ENCODE measurements at regions not wholly inside any gene's neighbourhood (a gene's known extent, or its start where the extent isn't known, plus 50 kb on each side); places are given as distances from the start of the nearest gene placed in this dataset.

DNA sequence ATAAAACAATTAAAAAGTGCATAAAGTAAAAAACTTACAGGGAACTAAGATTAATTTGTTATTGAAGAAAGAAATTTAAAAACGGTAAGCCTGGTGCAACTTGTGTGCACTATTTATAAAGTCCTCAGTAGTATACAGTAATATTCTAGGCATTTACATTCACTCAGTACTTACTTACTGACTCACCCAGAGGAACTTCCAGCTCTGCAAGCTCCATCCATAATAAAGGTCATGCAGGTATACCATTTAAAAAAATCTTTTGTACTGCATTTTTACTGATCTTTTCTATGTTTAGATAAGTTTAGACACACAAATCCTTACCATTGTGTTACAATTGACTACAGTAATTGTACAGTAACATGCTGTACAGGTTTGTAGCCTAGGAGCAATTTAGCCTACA lies 51.5 kb upstream of the NXPH2 start:
- H3K4me1 ChIP-seq = no peaks in the 10 kb centered on the region
- Mint-ChIP-seq H3K36me3 (ENCODE audit: insufficient read depth, unreplicated experiment) (no peaks in the 10 kb centered on the region), H3K9me3 (ENCODE audit: unreplicated experiment) (no peaks in the 10 kb centered on the region), H3K4me1 (ENCODE audit: low read depth, unreplicated experiment) (no peaks in the 10 kb centered on the region), H3K27ac (ENCODE audit: unreplicated experiment) (no peak overlapping the region), H3K27me3 (ENCODE audit: insufficient read depth, unreplicated experiment) (peaks cover 8% of the 10 kb centered on the region), H3K4me3 (ENCODE audit: unreplicated experiment) (no peak overlapping the region)
- no peak overlapping the region for H3K4me3 ChIP-seq (ENCODE audit: low read depth, low read length)
- CTCF ChIA-PET = no interaction called here
- H3K36me3 ChIP-seq (ENCODE audit: control insufficient read depth, insufficient read depth, low read length) = no peaks in the 10 kb centered on the region
- no peaks in the 10 kb centered on the region for H3K27me3 ChIP-seq (replicated peaks; ENCODE audit: control insufficient read depth, insufficient read depth, low read length)
- intact Hi-C loops (cut with micrococcal nuclease; ENCODE audit: unreplicated experiment) = no loop called here
- H3K9me3 ChIP-seq = no peaks in the 10 kb centered on the region
- TF ChIP-seq, protein P1, sequence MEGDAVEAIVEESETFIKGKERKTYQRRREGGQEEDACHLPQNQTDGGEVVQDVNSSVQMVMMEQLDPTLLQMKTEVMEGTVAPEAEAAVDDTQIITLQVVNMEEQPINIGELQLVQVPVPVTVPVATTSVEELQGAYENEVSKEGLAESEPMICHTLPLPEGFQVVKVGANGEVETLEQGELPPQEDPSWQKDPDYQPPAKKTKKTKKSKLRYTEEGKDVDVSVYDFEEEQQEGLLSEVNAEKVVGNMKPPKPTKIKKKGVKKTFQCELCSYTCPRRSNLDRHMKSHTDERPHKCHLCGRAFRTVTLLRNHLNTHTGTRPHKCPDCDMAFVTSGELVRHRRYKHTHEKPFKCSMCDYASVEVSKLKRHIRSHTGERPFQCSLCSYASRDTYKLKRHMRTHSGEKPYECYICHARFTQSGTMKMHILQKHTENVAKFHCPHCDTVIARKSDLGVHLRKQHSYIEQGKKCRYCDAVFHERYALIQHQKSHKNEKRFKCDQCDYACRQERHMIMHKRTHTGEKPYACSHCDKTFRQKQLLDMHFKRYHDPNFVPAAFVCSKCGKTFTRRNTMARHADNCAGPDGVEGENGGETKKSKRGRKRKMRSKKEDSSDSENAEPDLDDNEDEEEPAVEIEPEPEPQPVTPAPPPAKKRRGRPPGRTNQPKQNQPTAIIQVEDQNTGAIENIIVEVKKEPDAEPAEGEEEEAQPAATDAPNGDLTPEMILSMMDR (IDR thresholded peaks at IDR 0.05; ENCODE audit: insufficient read depth in 1 of 2, low read depth in 1 of 2, low read length in 1 of 2, severe bottlenecking in 1 of 2, unreplicated experiment in 1 of 2) = no peak
- no peak for DNase-seq
- POLR2A ChIA-PET = no interaction called here
- BruUV-seq (replicated peaks) = no TSS peak

DNA sequence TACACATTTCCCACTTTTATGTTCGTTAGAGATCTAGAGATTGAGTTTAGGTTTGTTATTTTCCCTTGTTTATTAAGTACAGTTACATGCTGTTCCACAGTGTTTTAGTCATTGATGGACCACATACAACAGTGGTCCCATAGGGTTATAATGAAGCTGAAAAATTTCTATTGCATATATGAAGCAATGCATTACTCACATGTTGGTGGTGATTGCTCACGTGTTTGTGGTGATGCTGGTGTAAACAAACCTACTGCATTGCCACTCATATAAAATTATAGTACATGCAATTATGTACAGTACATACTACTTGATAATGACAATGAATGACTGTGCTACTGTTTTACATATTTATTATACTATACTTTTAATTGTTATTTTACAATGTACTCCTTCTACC lies 51.0 kb upstream of the NXPH2 start:
- CTCF ChIA-PET = no interaction called here
- intact Hi-C loops (cut with micrococcal nuclease; ENCODE audit: unreplicated experiment) = no loop called here
- Histone ChIP-seq H3K27me3 (replicated peaks; ENCODE audit: control insufficient read depth, insufficient read depth, low read length) (no peaks in the 10 kb centered on the region), H3K36me3 (ENCODE audit: control insufficient read depth, insufficient read depth, low read length) (no peaks in the 10 kb centered on the region), H3K4me3 (ENCODE audit: low read depth, low read length) (no peak overlapping the region), H3K4me1 (no peaks in the 10 kb centered on the region), H3K9me3 (no peaks in the 10 kb centered on the region)
- TF ChIP-seq, protein P1 (IDR thresholded peaks at IDR 0.05; ENCODE audit: insufficient read depth in 1 of 2, low read depth in 1 of 2, low read length in 1 of 2, severe bottlenecking in 1 of 2, unreplicated experiment in 1 of 2) = no peak
- Mint-ChIP-seq H3K9me3 (ENCODE audit: unreplicated experiment) (no peaks in the 10 kb centered on the region), H3K4me3 (ENCODE audit: unreplicated experiment) (no peak overlapping the region), H3K27me3 (ENCODE audit: insufficient read depth, unreplicated experiment) (peaks cover 8% of the 10 kb centered on the region), H3K36me3 (ENCODE audit: insufficient read depth, unreplicated experiment) (no peaks in the 10 kb centered on the region), H3K27ac (ENCODE audit: unreplicated experiment) (no peak overlapping the region), H3K4me1 (ENCODE audit: low read depth, unreplicated experiment) (no peaks in the 10 kb centered on the region)
- no peak for DNase-seq
- POLR2A ChIA-PET = no interaction called here
- BruUV-seq (replicated peaks) = no TSS peak

DNA sequence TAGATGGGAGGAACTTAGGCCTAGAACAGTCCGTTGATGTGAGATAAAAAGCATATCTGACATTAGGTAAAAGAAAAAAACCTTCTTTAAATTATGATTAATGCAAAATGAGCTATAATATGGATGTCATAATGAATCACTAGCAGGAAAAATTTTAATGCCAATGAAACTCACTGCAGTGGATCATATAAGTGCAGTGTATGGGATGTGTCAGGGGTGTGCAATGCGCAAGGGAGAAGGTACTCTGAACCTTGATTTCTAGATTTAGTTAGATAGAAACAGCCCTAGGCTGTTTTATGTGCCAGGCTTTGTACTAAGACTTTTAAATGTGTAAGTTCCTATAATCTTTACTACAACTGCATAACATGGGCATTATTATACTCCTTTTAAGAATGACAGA lies 50.4 kb upstream of the NXPH2 start:
- no peaks in the 10 kb centered on the region for H3K36me3 ChIP-seq (ENCODE audit: control insufficient read depth, insufficient read depth, low read length)
- CTCF ChIA-PET = interaction anchor here (1.2 kb wide), 1 partner anchor 330 kb away, joined by 3 read pairs; no protein-coding TSS in a partner anchor
- Mint-ChIP-seq H3K36me3 (ENCODE audit: insufficient read depth, unreplicated experiment) (no peaks in the 10 kb centered on the region), H3K27me3 (ENCODE audit: insufficient read depth, unreplicated experiment) (peaks cover 8% of the 10 kb centered on the region), H3K9me3 (ENCODE audit: unreplicated experiment) (no peaks in the 10 kb centered on the region), H3K4me1 (ENCODE audit: low read depth, unreplicated experiment) (no peaks in the 10 kb centered on the region), H3K27ac (ENCODE audit: unreplicated experiment) (no peak overlapping the region), H3K4me3 (ENCODE audit: unreplicated experiment) (no peak overlapping the region)
- intact Hi-C loops (cut with micrococcal nuclease; ENCODE audit: unreplicated experiment) = no loop called here
- no peaks in the 10 kb centered on the region for H3K27me3 ChIP-seq (replicated peaks; ENCODE audit: control insufficient read depth, insufficient read depth, low read length)
- H3K9me3 ChIP-seq = no peaks in the 10 kb centered on the region
- no peaks in the 10 kb centered on the region for H3K4me1 ChIP-seq
- POLR2A ChIA-PET = no interaction called here
- no peak overlapping the region for H3K4me3 ChIP-seq (ENCODE audit: low read depth, low read length)
- no TSS peak for BruUV-seq (replicated peaks)
- no peak for DNase-seq
- TF ChIP-seq, protein P1 (IDR thresholded peaks at IDR 0.05; ENCODE audit: insufficient read depth in 1 of 2, low read depth in 1 of 2, low read length in 1 of 2, severe bottlenecking in 1 of 2, unreplicated experiment in 1 of 2) = no peak

All from Caco-2 (cell line).